ENCODE measurements at regions not wholly inside any gene's neighbourhood (a gene's known extent, or its start where the extent isn't known, plus 50 kb on each side); places are given as distances from the start of the nearest gene placed in this dataset.
"Not testable (repeated sequence)": the region's sequence is repeated elsewhere in the genome, so short reads cannot be mapped to it uniquely, and the experiment has no call there.

DNA sequence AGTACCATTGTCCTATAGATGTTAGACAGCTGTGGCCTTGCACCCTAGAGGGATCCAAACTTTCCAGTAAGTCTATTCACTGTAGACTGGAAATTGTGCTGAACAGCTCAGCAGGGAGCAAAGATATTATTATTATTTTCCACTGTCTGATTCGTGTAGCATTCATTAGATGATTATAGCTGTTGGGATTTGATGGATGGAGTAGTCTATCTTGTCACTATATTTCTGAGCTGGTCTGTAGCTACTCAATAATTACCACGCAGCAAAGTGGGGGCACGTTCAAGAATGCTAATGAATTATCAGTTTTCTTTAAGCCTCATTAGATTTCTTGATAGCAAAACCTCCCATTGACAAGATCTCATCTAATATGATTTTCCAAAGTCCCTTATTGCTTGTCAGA, 113.2 kb downstream of the RTP4 start:
- DNase-seq (ENCODE audit: low spot score) = no peak
- no peak for FAIRE-seq

DNA sequence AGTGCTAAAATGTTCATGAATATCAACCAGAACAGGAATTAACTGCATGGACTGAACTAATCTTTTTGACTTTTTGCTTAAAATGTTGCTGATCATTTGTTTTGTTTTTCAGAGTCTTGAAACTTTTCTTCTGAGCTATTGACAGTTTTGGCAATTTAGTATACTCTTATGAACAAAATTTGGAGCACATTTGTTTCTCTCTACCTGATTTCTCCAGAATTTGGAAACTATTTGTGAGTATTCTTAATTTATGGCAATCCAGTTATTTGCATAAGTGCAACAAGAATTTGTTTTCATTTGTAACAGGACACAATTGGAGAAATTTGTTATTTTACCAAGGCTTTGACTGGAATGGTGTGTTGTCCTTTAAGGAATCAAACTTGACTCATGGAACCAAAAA, 107.4 kb downstream of the RTP4 start:
- not testable (repeated sequence) for DNase-seq (ENCODE audit: low spot score); FAIRE-seq

DNA sequence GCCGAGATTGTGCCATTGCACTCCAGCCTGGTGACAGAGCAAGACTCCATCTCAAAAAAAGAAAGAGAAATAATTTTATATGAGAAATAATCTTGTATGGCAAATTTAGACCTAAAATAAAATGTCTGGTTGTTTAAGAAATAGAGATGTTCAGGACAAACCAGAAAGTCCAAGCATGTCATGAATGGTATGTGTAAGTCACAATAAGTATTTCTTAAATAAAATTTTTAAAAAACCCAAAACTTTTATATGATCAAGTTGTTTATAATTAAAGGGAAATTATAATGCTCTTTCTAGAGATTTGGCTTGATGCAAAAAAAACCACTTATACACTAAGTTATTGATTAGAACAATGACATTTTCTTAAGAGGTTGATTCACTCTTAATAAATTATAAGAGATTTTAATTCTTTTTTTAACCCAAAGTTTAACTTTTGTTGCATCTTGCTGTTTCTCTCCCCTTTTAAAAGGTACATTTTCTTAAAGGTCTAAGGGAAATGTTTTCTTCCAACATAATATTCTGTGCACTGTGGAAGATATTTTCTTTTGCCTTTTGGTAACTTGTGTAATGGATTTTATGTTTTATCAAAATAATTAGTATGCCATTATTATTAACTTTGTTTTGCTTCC, 105.7 kb downstream of the RTP4 start:
- DNase-seq (ENCODE audit: low spot score) (peak; percentile 32), FAIRE-seq (peak; percentile 59)

DNA sequence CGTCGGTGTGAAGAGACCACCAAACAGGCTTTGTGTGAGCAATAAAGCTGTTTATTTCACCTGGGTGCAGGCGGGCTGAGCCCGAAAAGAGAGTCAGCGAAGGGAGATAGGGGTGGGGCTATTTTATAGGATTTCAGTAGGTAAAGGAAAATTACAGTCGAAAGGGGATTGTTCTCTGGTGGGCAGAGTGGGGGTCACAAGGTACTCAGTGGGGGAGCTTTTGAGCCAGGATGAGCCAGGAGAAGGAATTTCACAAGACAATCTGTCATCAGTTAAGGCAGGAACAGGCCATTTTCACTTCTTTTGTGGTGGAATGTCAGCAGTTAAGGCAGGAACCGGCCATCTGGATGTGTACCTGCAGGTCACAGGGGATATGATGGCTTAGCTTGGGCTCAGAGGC, 98.1 kb downstream of the RTP4 start:
- DNase-seq (ENCODE audit: low spot score); FAIRE-seq: not testable (repeated sequence)

DNA sequence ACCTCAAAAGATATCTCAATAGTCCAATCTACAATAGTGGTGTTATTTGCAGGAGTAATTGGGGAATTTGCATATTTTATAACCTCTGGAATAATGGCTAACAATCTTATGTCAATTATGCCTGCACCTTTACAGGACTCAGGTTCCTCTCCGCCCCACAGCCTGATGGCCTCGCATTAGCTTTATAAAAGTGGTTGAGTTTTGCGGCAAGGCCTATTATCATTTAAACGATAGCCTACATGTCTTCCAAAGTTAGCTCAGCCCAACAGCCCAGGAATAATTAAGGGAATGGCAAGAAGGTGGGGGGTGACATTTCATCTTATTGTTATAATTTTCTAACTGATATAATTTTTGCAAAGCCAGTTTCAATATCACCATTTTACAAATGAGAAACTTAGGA, 97.3 kb downstream of the RTP4 start:
- no peak for FAIRE-seq
- DNase-seq (ENCODE audit: low spot score) = no peak

DNA sequence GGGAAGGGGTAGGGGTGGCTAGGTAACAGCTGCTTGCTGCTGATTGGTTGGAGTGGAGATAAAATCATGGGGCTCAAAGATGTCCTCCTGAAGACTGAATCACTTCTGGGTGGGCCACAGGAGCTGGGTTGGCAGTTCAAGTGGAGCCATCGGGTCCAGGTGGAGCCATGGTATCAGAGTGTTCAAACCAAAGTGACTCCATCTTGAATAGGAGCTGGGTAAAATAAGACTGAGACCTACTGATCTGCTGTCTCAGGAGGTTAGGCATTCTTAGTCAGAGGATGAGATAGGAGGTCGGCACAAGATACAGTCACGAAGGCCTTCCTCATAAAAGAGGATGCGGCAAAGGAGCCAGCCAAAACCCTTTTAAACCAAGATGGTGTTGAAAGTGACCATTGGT, 96.5 kb downstream of the RTP4 start:
- no peak for DNase-seq (ENCODE audit: low spot score)

DNA sequence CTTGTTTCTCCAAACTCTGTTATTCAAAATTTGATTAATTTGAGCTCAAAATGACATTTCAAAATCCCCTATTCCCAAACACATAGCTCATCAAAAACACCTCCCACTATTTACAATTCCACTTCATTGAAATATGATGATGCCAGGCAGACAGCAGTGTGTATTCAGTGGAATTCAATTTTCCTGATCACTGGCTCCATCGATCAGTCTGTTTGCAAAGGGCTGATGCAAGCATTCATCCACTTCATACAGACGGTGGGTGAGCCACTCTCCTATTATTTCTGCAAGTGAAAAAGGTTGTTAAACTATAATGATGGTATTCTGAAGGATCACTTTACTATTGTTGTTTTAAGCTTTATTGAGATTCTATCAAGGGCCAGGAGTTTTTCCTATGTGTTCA, 90.7 kb downstream of the RTP4 start:
- FAIRE-seq (no peak), DNase-seq (ENCODE audit: low spot score) (no peak)

More for the DNA sequence above, 96.5 kb downstream of the RTP4 start:
- no peak for FAIRE-seq

DNA sequence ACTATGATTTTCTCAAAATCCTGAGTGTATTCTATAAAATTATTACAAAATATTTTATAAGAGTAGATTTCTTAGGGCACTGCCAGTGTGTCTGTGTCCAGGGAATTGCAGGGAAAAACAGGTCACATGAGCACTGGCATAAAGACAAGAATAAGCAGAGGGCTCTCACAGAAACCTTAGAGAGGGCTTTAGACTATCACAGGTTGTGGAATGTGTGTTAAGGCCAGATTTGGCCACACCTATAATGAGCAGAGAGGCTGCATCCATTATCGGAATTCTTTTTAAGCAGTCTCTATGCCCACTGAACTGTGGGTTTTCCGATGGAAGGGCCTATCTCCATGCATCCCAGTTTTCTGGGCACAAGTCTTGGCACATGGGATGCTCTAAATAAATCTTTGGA, 90.2 kb downstream of the RTP4 start:
- FAIRE-seq (no peak), DNase-seq (ENCODE audit: low spot score) (no peak)

DNA sequence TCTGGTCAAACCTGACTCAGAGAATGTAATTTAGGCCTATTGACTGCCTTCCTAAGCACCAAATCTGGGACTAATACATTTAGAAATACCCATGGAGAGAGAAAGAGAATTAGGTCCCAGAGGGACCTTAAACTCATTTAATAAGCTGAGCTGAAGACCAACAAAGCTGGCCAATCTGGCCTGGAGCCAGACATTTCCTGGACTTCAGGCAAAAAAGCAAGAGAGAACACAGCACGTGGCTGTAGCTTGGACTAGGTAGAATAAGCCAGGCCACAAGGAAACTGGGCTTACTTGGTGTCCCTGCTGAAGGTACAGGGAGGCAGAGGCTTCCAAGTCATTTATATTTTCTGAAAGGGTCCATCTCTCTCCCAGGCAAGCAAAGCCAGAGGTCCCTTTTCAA, 88.1 kb downstream of the RTP4 start:
- no peak for DNase-seq (ENCODE audit: low spot score)

DNA sequence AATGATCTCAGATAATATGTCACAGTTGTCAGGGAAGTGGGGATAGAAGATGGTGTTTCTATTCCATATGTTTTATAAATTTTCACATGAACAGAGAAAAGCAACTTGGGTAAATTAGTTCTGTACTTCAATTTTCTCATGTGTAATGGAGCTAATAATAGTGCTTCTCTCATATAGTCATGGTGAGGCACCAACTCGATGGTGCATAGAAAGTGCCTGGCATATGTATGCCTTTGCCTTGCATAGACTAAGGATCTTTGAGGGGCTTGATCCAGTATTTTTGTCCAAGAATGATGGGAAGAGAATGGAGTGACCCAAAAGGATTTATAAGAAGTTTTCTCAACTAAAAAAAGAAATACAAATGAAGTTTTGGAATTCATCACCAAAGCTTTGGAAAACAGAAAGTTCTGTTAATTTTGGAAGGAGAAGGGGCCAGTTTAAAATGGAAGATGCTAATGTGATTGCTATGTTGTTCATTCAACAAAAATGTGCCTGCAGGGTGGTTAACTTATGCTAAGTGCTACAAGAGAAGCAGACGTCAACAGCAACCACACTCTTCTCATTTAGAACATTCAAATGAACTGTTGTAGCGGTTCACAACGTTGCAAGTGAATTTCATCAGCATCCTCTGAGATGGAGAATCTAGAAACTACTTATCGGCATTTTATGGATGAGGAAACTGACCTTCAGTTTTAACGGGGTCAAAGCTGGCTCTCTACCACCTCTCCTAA, 86.1 kb downstream of the RTP4 start:
- DNase-seq (ENCODE audit: low spot score) (no peak), FAIRE-seq (no peak)

More for the DNA sequence above, 88.1 kb downstream of the RTP4 start:
- FAIRE-seq = no peak

DNA sequence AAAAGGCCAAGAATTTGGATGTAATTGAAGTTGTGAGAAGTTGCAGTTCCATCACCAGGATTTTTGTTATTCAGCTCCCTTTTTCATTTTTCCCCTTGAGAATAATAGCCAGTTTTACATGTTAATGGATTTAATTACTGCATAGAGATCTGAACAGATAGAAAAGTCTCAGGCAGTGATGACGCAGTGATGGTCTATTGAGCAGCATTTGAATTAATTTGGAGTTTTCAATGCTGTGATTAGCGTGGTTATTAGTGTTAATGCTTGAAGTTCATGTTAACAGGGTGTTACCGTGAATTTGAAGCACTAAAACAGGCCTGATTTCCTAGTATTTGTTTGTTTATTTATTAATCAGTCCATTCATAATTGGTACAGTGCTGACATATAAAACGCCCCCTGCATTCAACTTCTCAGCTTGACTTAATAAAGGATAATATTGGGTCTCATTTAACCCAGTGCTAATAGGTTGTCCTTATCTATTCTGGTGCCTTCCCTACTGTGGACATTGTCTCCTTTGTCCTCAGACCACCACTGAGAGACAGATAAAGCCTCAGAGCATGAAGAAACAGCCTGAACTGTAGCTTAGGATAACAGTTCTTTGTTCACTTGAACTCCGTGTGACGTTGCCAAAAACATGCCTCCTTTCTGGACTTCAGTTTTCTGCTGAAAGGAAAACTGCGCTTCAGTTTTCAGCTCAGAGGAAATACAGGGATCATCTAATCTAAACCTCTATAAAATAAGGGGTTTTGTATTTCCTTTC, 82.4 kb downstream of the RTP4 start:
- FAIRE-seq (no peak), DNase-seq (ENCODE audit: low spot score) (no peak)

DNA sequence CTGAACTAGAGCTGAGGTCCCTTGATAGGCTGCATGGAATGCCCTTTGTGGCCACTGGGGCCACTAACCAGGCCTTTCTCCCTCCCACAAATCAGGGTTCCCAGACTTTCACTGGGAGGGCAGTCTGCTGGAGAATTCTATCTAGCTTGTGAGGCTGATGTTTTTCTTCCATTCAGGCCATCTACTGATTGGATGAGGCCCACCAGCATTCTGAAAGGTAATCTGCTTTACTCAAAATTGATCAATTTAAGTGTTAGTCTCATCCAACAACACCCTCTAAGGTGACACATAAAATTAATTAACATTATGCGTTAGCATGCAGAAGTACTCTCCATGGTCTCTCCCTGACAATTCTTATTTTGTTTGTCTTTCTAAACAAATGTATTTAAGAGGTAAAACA, 80.5 kb downstream of the RTP4 start:
- FAIRE-seq (no peak), DNase-seq (ENCODE audit: low spot score) (no peak)

DNA sequence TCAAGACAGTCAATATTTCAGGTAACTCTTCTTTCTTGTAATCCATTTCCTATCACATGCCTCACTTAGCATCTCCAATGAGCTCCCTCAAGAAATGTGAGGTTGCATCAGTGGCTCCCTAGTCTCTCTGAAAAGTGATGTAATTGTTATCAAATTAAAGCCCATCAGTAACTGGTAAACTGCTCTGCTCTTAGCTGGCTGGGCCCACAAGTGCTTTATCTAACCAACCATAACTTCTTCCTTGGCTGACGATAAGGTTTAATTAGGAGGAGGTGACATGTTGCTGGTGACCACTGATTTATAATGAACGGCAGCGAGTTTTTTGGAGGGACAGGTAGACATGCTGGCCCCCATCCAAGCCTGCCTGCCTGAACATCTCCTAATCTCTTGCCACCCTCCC, 79.6 kb downstream of the RTP4 start:
- FAIRE-seq = no peak
- no peak for DNase-seq (ENCODE audit: low spot score)

DNA sequence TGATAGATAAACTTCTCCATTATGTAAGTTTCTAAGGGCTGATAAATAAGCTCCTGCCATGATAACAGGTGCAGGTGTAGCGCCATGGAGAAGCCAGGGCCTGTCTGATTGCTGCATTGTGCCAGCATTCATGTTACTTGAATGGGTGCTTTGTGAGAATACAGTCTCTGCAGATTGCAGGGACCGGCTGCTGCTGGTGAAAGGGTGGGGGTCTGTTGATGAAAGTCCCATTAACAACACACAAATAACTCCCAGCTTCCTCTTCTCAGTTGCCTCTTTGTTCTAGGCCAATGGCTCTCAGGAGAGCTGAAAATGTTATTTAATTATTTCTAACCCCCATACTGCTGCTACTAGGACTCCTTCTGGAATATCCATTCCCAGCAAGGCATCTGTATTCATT, 77.2 kb downstream of the RTP4 start:
- FAIRE-seq = no peak
- no peak for DNase-seq (ENCODE audit: low spot score)

DNA sequence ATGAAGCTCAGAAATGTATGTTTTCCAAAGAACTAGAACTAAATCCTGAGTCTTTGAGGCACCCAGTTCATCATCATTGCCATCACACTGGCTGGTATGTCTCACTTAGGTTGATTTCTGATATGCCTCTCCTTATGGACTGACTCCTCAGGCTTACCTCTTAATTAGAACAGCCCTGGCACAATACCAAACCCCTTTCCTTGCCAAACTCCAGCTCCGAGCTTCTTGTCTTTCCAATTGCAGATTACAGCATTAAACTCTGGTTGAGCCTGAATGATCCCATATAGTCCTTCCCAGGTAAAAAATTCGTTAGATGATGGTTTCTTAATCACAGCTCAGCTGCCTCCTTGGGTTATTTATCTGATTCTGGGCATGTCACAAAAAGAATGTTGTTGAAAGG, 66.3 kb downstream of the RTP4 start:
- DNase-seq (ENCODE audit: low spot score) (no peak), FAIRE-seq (no peak)

DNA sequence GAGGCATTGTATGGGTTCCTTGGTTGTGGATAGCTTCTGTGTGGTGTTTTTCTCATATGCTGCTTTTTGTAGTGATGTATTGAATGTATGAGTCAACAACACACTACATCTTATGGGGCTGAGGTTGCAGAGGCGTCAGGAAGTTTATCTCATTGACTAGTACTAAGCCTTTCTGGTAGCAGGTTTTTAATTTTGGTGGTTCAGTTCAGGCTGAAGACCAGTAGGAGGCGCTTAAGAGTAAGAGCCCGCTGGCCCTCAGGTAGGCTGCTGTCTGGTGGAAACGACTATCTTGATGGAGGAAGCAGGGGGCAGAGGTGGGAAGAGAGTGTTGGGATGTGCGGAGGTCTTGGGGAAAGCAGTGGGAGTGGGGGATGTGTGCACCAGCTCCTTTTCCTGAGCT, 62.4 kb downstream of the RTP4 start:
- no peak for FAIRE-seq

More for the DNA sequence above, 62.4 kb downstream of the RTP4 start:
- no peak for DNase-seq (ENCODE audit: low spot score)
